ENCODE measurements at regions not wholly inside any gene's neighbourhood (a gene's known extent, or its start where the extent isn't known, plus 50 kb on each side); places are given as distances from the start of the nearest gene placed in this dataset.

- TF ChIP-seq ZNF274 (IDR thresholded peaks at IDR 0.05; ENCODE audit: low read depth, low read length) (no peak), SUZ12 (IDR thresholded peaks at IDR 0.05; ENCODE audit: extremely low read depth, insufficient read depth, insufficient read length) (no peak), YY1 (IDR thresholded peaks at IDR 0.05; ENCODE audit: insufficient read depth, insufficient read length) (no peak)
Observed at GRCh38 chr6:85129881-85130280, 320.0 kb upstream of the NT5E start.
